ENCODE measurements at regions not wholly inside any gene's neighbourhood (a gene's known extent, or its start where the extent isn't known, plus 50 kb on each side); places are given as distances from the start of the nearest gene placed in this dataset.

DNA sequence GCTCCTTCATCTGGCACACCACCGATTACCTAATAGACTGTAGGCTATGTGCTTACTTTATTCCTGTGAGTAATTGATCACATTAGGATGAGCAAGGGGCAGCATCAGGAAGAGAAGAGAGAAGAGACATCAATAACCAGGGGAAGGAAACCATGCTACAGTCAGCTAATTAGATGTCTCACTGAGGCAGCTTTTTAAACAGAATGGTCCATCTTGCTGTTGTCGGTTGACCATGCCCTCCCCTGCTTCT, 278.4 kb downstream of the RPLP1 start:
- TF ChIP-seq, protein P1, sequence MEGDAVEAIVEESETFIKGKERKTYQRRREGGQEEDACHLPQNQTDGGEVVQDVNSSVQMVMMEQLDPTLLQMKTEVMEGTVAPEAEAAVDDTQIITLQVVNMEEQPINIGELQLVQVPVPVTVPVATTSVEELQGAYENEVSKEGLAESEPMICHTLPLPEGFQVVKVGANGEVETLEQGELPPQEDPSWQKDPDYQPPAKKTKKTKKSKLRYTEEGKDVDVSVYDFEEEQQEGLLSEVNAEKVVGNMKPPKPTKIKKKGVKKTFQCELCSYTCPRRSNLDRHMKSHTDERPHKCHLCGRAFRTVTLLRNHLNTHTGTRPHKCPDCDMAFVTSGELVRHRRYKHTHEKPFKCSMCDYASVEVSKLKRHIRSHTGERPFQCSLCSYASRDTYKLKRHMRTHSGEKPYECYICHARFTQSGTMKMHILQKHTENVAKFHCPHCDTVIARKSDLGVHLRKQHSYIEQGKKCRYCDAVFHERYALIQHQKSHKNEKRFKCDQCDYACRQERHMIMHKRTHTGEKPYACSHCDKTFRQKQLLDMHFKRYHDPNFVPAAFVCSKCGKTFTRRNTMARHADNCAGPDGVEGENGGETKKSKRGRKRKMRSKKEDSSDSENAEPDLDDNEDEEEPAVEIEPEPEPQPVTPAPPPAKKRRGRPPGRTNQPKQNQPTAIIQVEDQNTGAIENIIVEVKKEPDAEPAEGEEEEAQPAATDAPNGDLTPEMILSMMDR (IDR thresholded peaks at IDR 0.05) = no peak
- TF ChIP-seq POLR2A (IDR thresholded peaks at IDR 0.05) = no peak

Measured in prostate gland (tissue), 2 donors.